Activated CD4-positive, alpha-beta T cell treated with anti-CD3 and anti-CD28 coated beads, Interleukin-10, Interleukin-2, amounts not matched to agents 100 ng/mL and 50 ng/mL, durations not matched to agents 16 hours and 8 hours (primary cell): ENCODE measurements at regions not wholly inside any gene's neighbourhood (a gene's known extent, or its start where the extent isn't known, plus 50 kb on each side); places are given as distances from the start of the nearest gene placed in this dataset.
"Not testable (repeated sequence)": the region's sequence is repeated elsewhere in the genome, so short reads cannot be mapped to it uniquely, and the experiment has no call there.

Experiments
- DNase-seq: peaks from one replicate; pipeline ENCODE4 v3.0.0-alpha.2; 2020

DNA sequence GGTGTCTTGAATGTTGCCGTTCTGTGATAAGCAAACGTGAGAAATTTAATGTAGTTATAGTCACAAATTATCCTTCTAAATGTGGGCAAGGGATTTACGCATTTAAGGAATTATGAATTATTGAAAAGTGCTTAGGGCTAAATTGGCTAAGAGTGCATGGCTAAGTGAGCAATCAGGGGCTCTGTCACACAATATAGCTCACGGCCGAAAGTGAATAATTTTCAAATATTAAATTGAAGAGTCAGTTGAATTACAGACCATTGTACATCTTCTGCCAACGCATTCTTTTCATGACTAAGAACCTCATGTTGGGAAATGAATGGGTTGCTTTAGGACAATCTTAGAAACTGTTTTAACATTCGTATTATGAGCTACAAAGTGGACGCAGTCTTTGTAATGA is 1832.9 kb upstream of the LRRTM1 start:
- no peak for DNase-seq

DNA sequence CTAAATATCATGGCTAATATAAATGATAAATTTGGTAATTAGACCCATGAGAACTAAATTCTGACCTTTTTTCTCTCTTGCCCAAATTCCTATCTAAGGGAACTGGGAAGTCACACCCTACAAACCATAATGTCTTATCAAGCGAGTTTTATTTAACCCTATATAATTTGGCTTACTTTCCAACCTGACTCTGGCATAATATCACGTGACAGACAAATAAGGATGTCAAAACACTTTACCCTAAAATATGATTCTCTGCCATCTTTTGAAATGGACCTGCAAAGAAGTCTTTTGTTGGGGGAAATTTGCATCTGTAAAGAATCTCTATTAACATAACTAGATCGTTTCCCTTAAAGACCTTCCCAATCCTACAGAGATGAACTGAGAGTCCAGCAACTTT is 1823.5 kb upstream of the LRRTM1 start:
- no peak for DNase-seq

DNA sequence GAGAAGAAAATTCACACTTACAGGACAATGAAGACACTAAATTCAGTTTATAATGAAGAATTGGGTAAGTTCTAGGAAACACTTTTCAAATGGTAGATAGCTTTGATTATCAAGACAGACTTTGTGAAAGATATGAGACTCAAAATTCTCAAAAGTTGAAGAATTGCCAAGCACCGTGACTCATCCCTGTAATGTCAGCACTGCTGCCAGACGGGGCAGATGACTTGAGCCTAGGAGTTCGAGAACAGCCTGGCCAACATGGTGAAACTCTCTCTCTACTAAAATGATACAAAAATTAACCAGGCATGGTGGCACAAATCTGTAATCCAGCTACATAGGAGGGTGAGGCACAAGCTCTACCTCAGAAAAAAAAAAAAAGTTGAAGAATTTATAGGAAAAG is 1820.1 kb upstream of the LRRTM1 start:
- DNase-seq: no peak

DNA sequence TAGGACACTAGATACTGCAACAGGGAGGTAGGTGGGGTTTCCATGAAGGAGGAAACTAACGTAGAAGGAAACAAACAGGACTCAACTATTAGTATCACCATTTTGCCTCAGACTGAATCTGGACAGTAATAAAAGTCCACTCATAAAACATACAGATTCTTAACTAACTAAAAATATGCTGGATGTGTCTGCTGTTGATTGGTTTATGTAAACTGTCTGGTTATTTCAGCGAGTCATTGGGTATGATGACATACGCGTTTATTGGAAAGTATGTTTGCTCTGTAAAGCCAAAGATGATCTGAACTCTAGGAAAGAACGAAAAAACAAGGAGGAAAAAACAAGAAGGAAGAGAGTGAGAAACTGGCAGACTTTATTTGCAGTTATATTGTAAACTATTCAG is 1816.1 kb upstream of the LRRTM1 start:
- DNase-seq: no peak

DNA sequence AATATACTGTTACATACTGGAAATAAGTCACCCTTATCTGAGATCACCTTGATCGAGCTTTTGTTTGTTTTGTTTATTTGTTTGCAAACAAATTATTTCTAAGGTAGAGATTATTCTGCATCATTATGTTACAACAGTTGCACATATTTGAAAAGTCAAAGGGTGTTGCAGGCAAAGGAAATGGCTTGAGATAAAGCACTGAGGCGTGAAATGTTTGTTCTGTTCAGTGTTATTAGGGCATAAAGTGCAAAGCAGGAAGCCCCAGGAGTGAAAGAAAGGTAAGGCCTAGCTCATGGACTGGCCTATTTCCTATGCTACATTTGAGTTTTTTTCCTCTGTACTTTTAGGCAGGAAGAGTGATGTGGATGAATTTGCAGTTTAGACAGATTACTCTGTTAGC is 1815.6 kb upstream of the LRRTM1 start:
- no peak for DNase-seq

DNA sequence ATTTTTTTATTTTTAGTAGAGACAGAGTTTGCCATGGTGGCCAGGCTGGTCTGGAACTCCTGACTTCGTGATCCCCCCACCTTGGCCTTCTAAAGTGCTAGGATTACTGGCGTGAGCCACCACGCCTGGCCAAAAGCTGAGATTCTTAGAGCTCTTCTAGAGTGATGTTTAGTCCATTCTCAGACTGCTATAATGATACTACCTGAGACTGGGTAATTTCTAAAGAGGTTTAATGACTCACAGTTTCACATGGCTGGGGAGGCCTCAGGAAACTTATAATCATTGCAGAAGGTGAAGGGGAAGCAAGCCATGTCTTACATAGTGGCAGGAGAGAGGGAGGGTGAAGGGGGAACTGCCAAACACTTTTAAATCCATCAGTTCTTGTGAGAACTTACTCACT is 1804.9 kb upstream of the LRRTM1 start:
- DNase-seq: no peak

DNA sequence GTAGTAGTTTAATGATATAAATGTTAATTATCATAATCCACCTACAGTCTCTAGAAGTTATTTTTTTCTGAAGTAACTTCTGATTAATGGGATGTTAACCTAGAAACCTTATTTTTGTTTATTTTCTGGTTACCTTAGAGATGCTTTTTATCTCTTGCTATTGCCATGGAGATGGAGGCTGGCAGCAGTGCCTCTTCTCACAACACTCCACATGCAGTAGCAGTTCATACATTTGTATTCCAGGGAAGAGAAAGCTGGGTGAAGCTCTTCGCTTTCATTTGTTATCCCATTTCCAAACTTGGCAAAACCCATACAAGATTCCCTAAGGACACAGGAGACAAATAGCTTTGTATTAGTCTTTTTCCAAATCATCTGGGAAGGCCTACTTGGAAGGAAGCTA is 1794.1 kb upstream of the LRRTM1 start:
- DNase-seq: no peak

DNA sequence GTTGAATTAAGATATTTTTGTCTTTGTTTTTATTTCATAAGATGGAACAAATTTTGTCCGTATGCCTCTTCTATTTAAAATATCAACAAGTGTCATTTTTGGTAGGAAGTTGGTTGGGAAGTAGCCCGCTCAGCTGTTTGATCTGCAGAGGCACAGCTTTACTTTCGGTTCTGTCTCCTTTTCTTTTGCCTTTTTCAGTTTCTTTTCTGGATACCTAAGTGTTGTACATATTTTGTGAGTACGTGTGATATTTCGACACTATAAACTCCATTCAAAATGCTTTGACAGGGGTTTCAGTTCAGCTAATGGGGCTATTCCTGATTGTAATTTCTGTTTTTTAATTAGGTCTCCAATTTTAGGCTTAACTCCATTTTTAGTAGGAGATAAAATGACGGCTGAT is 1785.0 kb upstream of the LRRTM1 start:
- DNase-seq: no peak

DNA sequence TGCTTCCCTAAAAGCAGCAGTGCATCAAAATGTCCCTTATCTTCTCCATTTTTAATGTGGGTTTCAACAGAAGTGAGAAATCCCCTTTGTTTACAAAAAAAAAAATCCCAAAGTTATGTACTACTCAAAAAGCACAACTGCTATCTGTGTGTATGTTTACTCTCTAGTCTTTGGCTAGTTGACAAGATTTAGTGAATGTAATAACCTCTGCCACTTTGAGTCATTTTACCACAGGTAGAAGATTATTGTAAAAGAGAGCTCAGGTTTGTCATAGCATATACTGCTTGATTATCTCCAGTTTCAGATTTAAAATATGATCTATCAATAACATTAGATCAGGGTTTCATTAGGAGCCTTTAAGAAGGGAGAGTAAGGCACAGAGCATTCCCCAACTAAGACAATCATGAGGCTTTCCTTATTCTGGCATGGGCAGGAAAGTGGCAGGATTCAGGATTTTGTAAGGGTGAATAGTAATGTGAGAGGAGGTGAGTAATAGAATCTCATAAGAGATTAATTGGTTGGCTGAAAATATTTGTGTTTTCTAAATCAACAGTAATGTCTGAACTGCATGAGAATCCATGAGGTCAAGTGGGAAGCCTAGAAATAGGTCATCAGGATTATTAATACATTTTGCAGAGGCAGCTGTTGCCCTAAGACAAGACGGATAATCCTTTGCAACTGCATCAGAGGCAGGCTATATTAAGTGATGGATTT is 1780.3 kb upstream of the LRRTM1 start:
- no peak for DNase-seq

DNA sequence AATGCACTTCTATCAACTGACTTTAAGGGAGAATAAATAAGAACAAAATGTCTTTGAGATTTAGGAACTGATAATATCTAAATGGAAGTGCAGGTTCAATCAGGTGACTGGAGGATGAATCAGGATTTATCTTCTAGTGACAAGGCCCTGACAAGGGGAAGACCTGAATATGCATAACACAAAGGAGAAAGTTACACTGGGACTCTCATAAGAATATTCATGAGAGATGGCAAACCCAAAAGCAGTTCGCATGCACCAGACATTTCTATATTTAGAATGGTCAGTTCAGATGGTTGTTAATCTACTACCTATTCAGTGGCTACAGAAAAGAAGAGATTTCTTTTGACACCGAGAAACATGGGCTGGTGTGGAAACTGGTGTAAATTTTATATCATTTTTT is 1771.3 kb upstream of the LRRTM1 start:
- no peak for DNase-seq

DNA sequence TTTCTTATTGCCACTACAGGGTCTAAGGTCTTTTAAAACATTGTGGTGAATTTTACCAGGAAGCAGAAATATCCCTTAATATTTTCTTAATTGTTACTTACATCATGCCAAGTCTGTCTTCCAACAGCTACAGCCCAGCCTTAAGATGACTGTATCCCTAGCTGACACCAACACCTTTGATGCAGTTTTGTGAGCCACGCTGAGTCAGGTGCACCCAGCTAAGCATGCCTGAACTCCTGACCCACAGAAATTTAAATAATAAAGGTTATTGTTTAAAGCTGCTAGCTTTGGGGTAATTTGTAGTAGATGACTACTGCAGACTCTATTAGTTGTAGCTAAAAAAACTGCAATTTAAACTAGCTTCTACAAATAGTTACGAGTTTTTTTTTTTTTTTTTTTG is 1757.9 kb upstream of the LRRTM1 start:
- DNase-seq: no peak

DNA sequence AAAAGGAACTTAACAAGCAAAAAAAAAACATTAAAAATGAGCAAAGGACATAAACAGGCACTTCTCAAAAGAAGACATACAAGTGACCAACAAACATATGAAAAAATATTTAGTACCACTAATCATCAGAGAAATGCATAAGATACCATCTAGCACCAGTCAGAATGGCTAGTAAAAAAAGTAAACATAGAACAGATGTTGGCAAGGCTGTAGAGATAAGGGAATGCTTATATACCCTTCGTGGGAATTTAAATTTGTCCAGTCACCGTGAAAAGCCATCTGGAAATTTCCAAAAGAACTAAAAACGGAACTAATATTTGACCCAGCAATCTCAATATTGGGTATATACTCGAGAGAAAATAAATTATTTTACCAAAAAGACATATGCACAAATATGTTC is 1751.3 kb upstream of the LRRTM1 start:
- no peak for DNase-seq

DNA sequence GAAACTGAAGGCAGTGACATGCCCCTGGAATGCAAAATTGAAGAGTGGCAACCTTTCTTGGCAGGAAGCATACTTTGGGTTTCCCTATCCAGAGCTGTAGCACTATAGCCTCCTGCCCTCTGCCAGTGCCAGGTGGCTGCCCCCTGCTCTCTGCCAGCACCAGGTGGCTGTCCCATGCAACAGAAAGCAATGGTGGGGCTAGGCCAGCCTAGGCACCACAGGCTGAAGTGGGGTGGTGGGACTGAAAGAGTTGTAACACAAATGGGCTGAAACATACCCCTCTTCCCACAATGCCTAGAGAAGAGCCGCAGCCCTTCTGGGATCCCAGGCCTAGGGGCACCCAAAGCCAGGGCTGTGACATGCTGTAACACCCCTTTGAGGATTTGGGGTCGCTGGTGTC is 1739.3 kb upstream of the LRRTM1 start:
- no peak for DNase-seq

DNA sequence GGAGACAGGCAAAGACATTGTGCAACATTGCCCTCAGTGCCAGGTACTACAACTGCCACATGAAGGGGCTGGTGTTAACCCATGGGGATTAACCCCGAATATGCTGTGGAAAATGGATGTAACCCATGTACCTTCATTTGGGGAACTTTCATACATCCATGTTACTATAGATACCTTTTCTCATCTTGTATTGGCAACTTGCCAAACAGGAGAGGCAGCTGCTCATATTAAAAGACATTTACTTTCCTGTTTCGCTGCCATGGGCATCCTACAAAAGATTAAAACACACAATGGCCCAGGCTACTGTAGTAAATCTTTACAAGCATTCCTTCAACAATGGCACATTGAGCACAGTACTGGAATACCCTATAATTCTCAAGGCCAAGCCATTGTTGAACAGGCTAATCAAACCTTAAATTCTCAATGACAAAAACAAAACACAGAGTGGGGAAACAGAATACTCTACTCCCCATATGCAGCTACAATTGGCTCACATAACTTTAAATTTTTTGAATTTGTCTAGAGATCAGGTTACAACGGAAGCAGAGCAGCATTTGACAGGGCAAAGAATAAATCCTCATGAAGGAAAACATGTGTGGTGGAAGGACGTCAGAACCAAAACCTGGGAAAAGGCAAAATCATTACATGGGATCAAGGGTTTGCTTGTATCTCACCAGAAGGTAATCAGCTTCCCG is 1723.5 kb upstream of the LRRTM1 start:
- no peak for DNase-seq

DNA sequence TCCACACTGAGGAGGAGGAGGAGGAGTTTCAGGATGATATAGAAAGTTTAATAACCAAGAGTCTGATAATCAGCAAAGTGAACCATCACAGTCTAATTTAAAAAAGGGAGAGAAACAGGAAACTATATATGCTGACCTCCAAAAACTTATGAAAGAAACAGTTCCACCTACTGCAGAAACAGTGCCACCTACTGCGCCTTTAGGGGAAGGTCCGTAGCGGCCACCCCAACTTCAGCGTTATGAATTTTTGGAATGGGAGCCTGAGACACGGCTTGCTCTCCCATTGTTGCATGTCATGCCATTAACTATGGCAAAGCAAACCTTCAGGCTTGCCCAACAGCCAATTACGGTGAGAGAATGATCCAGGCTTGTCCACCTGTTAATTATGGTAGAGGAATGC is 1719.2 kb upstream of the LRRTM1 start:
- DNase-seq: no peak

DNA sequence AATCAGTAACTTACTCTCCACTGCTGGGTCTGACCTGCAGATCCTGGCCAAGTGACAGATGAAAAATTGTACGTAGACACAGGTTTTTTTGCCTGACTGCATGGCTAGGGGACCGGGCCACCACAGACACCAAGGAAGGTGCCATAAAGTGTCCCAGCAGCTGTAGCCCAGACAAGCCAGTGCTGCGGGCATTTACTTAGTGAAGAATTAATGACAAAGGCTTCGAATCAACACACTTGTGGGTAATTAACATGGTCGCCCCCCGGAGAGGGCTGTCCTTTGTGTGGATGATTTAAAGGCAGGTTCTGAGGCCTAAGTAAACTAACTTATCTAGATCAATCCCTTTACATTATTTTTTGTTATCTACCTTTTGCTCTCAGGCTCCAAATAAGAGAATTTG is 1709.1 kb upstream of the LRRTM1 start:
- no peak for DNase-seq

DNA sequence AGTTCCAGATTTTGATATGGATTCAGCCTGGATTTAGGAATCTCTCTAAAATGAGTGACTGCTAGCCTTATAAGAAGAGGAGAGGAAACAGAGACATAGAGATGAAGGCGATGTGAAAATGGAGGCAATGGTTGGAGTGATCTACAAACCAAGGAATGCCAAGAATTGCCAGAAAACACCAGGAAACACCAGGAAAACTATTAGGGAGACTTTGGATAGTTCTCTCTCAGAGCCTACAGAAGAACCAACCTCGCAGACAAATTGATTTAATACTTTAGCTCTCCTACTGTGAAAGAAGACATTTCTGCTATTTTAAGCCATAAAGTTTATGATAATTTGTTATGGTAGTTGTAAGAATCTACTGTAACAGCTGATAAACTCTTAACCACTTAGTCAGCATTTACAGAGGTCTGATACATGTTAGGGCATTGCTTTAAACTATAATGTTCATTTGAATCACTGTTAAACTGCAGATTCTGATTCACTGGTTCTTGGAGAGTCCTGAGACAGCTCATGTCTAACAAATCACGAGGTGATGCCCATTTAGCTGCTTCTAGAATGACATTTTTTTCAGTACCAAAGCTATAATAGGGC is 1702.6 kb upstream of the LRRTM1 start:
- no peak for DNase-seq

DNA sequence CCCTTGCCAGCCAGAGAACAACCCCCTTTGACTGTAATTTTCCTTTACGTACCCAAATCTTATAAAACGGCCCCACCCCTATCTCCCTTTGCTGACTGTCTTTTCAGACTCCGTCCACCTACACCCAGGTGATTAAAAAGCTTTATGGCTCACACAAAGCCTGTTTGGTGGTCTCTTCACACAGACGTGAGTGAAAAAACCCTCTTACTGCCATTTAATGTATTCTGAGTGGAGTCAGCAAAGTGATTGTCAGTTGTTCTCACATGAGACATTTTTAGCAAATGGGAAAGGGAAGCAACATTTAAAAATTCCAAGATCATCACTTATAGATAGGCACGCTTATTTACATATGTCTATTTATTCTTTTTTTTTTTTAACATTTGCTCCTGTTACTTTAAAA is 1701.3 kb upstream of the LRRTM1 start:
- DNase-seq: not testable (repeated sequence)

DNA sequence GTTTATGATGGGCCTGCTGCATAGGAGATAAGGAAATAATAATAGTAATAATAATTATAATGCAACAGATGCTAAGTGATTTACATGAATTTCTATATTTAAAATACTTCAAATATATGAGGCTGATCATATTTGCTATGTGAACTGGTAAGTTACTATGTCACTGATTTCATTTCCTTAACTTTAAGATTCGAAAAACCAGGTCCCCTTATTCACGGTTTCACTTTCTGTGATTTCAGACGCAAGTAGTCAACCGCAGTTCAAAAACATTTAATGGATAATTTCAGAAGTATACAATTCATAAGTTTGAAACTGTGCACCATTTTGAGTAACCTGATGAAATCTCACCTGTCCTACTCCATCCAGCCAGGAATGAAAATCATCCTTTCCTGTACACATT is 1697.1 kb upstream of the LRRTM1 start:
- DNase-seq: no peak

DNA sequence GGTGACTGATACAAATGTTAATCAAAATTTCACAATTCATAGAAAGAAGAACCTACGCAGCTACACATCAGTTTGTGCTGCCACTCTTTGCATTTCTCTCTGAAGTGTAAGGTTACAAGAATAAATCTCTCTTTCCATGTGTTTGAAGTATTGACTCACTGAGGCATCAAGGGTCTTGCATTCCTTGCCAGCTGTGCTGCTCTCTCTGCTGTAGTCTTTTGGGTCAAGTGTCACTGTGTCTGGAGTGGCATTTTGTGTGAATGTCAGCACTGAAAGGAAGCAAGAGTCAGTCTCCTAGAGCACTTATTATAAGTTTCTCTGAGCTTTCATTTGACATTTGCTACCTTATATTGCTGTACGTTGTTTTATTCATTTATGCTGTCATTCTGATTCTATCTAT is 1696.1 kb upstream of the LRRTM1 start:
- no peak for DNase-seq

DNA sequence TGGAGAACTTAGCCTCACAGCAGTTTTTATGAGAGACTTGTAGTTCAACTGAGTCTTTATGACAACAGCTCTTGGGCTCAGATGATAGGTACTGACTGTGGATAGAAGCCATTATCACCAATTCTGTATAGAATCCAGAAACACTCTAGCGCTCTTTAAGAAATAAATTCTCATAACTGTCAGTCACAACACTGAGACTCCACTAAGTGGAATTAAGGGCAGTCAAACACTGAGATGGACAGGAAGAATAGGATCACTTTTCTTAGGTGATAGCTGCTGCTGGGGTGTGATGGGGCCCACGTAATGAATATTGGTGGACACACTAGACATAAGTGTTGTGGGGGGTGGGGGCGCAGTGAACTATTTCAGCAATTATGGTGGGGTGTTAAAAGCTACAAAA is 1691.8 kb upstream of the LRRTM1 start:
- no peak for DNase-seq

DNA sequence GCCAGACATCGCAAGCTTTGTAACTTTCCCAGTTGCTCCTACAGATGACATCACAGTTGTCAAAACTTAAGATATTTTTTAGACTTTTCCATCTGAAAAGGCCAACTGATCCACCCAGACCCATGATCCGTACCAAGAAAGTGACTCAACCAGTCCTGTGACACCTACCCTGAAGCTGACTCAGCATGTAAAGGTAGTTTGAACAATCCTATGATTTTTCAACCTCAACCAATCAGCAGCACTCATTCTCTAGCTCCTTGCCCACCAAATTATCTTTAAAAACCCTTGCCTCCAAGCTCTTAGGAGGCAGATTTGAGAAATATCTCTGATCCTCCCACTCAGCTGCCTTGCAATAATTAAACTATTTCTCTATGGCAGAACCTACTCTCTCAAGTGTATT is 1686.7 kb upstream of the LRRTM1 start:
- DNase-seq: no peak

DNA sequence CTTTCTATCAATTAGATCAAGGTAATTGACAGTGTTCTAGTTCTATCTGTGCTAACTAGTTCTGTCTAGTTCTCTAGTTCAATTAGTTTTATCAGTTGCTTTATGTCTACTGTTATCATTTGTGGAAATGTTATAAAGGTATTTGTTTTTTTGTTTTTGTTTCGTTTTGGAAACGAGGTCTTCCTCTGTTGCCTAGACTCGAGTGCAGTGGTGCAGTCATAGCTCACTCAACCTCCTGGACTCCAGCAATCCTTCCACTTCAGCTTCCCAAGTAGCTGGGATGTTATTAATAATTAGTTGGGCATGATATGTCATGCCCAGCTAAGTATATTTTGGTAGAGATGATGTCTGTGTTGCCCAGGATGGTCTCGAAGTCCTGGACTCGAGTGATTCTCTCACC is 1682.8 kb upstream of the LRRTM1 start:
- no peak for DNase-seq

DNA sequence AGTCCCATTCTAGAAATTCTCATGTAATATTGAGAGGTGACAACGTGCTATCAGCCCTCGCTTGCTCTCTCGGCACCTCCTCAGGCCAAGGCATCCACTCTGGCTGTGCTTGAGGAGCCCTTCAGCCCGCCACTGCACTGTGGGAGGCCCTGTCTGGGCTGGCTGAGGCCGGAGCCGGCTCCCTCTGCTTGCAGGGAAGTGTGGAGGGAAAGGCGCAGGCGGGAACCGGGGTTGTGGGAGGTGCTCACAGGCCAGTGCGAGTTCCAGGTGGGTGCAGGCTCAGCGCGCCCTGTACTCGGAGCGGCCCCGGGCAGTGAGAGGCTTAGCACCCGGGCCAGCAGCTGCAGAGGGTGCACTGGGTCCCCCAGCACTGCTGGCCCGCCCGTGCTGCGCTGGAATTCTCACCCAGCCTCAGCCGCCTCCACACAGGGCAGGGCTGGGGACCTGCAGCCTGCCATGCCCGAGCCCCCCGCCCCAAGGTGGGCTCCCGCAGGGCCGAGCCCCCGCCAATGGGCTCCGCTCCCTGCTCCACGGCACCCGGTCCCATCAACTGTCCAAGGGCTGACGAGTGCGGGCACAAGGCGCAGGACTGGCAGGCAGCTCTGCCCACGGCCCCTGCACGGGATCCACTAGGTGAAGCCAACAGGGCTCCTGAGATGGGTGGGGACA is 1680.6 kb upstream of the LRRTM1 start:
- no peak for DNase-seq
